ENCODE measurements at regions not wholly inside any gene's neighbourhood (a gene's known extent, or its start where the extent isn't known, plus 50 kb on each side); places are given as distances from the start of the nearest gene placed in this dataset.

GRCh38 chr4:71664366-71664765 is 119.5 kb downstream of the GC start:
- TF ChIP-seq CTCF (conservative IDR thresholded peaks at IDR 0.05 in 1 of 2, IDR thresholded peaks at IDR 0.05 in 1 of 2; ENCODE audit: extremely low read depth in 1 of 2, insufficient read depth in 1 of 2, low read depth in 1 of 2, low read length in 2 of 2) (no peak), EZH2 (IDR thresholded peaks at IDR 0.05; ENCODE audit: borderline replicate concordance, low read length) (no peak)

Measured in mammary epithelial cell (primary cell).